Fibroblast of upper back skin (primary cell): ENCODE measurements at regions not wholly inside any gene's neighbourhood (a gene's known extent, or its start where the extent isn't known, plus 50 kb on each side); places are given as distances from the start of the nearest gene placed in this dataset.
A peak's percentile ranks its signal among the peaks of the same experiment; 100 is the strongest.

Experiments used
- DNase-seq: peaks from one replicate; pipeline ENCODE4 v3.0.0-alpha.2; 2013

DNA sequence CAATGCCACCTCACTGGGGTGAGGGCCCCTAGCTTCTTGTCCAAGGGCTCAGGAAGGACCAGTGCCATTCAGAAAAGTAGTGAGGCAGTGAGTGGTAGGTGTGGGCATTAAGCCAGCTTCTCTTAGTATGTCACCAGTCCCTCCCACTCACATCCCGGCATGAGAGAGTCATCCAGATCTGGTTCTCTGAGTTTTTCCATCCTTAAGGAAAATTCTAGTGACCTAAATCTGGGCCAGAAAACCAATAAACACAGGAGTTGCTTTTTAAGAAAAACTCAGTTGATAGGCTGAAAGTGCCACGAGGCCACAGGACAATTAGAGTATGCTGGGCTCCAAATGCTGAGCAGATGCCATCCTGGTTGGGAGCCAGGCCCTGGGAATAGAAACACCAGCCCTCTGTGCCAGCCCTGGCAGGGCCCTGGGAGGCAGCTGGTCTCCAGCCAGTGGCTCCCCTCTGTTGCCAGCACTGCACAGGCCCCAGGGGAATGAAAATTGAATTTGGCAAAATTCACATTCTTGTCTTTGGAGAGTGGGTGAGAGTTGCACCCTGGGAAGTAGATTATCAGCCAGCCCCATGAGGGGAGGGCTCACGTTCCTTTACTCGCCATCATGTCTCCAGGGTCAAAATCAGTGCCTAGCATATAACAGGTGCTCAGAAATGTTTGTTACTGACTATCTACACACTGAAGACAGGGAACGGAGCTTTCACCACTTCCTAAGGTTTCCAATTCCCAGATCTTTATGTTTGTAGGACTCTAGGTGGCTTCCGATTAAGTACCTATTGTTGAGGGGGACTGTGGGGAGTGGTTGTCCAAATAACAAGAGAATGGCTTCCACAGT is 52.8 kb downstream of the FAM43A start:
- peak; percentile 24 for DNase-seq

DNA sequence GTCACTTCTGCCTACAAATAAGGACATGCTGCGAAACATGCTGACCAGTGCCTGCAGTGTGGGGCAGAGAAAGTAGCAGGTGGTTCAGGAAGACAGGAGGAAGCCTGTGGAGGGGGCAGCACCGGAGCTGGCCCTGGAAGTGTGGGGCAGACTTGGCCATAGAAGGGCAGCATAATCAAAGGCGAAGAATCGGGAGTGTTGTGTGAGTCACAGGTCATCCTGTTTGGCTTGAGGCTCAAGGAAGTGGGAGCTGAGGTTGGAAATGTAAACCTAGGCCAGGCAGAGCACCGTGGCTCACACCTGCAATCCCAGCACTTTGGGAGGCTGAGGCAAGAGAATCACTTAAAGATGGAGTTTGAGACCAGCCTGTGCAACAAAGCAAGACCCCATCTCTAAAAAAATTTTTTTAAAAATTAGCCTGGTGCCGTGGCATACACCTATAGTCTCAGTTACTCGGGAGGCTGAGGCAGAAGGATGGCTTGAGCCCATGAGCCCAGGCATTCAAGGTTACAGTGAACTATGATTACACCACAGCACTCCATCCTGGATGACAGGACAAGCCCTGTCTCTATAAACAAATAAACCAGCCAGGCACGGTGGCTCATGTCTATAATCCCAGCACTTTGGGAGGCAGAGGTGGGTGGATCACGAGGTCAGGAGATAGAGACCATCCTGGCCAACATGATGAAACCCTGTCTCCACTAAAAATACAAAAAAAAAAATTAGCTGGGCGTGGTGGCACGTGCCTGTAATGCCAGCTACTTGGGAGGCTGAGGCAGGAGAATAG is 54.0 kb downstream of the FAM43A start:
- no peak for DNase-seq

DNA sequence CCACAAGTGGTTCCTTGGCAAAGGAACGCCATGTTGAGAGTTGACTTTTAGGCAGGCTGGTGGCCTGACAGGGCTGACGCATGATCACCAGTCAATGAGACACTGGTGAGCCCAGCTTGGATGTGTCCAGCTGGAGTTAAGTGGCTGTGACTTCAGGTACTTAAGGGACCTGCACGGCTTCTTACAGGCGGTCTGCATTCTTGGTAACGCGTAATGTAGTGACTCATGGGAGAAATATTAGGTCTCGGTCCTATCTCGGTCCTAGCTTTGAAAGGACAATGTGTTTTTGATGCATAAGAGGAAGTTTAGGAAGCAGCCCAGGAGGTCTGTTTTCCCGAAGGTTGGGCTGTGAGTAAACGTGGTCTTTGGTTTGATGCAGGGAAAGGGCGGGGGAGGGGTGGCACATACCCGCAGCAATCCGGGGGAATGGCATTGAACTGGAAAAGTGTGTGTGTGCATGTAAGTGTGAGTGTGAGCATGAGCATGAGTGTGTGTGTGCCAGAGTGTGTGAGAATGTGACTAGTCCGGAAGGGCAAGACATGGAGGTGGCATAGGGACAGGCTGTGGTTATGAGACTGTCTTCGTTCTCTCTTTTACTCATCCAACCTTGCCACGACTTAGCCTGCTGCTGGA is 55.3 kb downstream of the FAM43A start:
- peak; percentile 74 for DNase-seq

DNA sequence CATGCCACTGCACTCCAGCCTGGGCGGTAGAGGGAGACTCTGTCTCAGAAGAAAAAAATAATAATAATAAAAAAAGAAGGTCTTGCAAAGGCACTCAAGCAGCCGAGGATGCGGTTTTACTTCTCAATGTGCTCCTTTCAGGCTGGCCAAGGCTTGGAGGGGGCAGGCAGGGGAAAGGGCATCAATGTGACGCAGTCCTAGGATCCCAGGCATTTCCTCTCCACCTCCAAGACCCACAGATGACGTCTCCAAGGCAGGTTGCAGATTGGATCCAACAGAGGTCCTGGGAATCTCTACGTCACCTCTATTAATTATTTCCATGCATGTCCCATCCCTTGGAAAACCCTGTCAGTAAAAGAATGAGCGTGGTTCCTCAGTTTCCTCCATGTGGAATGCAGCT is 56.2 kb downstream of the FAM43A start:
- DNase-seq: no peak

DNA sequence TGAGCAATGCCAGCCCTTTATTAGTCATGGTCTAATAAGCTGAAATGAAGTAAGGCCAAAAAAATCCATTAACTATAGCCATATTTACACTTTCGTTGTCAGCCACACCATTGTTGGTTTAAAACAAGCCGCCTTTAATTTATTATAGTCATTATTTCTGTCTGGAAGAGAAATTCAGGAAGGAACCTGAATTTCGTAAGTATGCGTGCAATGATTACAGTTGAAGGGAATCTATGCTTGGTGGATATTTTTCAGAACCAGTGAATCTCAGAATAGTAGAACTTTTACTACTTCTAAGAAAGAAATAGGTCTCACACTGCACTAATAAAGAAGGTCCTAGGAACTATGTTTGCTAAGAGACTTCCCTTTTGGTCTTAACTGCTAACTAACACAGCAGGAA is 59.1 kb downstream of the FAM43A start:
- DNase-seq: no peak

DNA sequence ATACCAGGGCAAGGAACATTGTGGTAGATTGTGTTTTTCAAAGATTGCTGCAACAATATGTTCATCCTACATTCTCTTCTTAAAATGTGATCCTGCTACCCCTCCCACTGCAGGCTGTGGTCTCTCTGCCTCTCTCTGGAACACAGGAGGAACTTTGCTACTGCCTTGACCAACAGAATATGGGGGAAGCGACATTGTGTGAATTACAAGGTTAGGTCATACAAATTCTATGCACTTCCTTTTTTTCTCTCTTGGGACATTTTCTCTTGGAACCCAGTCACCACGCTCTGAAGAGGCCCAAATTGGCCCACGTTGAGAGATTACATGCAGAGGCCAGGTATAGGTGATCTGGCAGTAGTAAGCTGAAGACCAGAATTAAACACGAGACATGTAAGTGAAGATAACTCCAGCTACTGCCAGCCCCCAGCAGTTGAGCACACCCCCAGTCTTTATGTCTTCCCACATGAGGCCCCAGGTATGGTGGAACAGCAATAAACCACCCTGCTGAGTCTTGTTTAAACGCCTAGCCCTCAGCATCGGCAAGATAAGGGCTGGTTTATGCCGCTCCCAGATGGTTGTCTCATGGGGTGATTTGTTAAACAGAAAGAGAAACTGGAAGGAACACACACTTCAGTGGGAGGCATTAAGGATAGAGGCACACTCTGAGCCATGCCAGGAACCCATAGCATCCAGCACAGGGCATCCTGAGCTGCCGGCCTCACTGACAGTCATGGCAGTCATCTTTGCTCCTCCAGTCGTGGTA is 59.9 kb downstream of the FAM43A start:
- DNase-seq: no peak

DNA sequence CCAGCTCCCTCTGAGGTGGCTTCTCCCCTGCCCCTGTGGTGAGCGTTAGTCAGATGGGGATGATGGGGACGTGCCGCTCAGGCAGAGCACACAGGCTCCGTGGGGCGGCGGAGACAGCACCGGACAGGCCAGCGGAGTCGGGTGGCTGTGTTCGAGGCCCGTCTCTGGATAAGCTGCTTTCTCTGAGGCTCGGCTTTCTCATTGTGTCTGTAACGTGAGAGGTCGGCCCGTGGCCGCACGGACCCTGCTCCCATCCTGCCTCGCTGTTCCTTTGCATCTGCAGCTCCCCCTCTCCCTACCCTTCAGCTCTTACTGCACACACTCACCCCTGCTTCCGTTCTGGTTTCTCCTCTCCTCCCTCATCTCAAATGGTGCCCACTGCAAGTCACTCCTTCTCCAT is 62.5 kb downstream of the FAM43A start:
- no peak for DNase-seq

DNA sequence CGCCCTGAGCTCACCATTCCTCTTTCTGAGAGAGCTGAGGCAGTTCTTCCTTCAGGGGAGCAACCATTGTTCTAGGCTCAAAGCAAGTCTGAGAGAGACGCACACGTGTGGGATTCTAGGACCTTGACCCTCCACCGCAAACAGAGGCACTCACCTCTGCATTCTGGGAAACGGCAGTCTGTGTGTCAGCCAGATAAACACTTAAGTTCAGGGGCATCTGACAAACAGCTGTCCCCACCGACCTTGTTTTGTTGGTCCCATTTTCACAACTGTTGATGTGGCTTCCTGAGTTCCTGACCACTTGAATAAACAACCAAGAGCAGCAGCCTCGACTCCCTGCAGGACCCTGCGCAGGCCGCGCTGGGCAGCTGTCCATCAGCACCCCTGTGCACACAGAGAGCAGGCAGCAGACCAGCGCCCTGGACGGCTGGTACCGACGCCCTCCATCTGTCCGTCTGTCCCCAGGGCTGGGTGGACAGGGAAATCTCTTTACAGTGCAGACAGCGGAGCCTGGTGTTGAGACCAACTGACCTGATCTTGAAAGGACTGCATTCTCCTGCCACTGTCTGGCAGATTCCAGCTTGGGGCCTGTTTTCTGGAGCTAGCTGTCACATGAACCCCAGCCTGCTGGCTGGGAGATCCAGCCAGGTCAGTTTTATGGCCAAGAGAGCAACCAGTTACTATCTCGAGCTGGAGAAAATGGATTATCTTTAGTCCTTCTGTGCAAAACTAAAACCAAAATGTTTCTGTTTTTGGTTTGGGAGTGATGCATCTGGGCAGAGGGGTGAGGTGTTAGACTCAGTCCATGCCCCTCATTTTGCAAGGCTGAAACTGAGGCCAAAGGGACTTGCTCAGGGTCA is 64.2 kb downstream of the FAM43A start:
- DNase-seq: no peak

DNA sequence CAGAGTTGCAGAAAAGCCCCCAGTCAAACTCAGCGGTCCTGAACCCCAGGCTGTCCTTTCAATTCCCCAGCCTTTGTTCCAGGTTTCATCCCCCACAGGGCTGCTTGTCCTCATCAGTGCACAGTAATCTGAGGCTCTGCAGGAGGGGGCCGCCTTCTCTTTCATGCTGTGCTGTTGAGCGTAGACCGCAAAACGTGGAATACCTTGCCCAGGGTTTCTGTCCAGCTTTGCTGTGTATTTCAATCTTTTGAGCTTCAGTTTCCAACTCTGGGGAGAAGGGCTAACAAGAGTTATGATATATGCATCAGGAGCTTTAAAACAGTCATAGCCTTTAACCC is 64.8 kb downstream of the FAM43A start:
- DNase-seq: no peak

DNA sequence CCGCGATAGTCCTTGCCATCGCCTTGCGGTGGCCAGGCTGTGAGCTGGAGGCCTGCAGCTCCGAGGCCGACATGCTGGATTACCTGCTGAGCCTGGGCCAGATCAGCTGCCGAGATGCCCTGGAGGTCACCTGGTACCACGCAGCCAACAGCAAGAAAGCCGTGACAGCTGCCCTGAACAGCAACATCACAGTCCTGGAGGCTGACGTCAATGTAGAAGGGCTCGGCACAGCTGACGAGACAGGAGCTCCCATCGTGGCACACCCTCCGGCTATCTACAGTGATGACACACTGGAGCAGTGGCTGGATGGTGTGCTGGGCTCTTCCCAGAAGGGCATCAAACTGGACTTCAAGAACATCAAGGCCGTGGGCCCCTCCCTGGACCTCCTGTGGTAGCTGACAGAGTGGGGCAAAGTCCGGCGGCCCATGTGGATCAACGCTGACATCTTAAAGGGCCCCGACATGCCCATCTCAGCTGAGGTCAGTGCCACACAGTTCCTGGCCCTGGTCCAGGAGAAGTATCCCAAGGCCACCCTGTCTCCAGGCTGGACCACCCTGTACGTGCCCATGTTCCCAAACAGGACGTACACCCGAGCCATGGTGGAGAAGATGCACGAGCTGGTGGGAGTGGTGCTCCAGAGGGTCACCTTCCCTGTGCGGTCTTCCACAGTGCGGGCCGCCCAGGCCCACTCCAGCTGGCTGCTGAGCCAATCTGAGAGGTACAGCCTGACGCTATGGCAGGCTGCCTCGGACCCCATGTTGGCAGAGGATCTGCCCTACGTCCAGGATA is 70.2 kb downstream of the FAM43A start:
- no peak for DNase-seq

DNA sequence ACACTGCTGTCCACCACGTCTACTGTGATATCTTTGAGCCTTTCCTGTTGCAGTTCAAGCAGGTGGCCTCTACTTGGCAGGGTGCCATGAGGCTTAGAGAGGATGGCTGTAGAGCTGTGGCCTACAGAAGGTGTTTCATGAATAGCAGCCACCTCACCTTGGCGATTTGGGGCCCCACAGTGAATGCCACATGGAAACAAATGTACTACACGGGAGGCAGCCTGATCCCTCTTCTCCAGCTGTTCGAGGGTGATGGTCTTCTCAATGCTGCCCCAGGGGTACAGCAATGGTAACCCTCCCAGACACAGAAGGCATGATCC is 70.7 kb downstream of the FAM43A start:
- no peak for DNase-seq

DNA sequence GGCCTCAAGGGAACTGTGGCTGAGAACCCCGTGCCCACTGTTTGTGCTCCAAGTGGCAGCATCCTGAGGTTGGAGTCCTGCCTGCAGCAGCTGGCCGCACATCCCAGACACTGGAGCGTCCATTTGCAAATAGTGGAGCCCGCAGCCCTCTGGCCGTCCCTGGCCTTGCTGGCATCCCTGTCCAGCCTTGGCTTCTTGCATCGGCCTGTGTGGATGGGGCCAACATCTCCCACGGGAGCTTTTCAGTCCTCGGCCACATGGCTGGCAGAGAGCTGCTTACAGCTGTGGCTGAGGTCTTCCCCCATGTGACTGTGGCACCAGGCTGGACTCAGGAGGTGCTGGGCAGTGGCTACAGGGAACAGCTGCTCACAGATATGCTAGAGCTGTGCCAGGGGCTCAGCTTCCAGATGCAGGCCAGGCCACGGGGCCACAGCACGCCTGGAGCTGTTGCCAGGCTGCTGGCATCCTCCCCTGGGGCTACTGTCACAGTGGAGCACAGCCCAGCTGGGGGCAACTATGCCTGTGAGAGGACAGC is 71.2 kb downstream of the FAM43A start:
- DNase-seq: no peak

DNA sequence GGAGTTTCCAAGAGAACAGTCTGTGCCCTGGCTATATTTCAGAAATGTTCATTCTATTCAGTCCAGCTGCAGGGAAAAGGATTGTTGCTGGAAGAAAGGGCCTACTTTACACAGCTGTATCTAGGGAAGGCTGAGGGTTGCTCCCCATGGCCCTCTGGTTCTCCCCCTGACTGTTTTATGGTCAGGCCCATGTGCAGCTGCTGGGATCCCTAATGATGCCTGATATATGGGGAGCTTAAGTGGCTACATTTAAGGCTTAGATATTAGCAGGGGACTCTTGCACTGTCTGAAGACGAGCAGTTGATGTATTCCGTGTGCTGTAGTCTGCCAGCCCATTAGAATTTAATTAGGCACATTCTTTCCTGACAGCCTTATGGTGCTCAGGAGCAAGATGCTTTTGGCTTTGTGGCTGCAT is 72.0 kb downstream of the FAM43A start:
- no peak for DNase-seq

DNA sequence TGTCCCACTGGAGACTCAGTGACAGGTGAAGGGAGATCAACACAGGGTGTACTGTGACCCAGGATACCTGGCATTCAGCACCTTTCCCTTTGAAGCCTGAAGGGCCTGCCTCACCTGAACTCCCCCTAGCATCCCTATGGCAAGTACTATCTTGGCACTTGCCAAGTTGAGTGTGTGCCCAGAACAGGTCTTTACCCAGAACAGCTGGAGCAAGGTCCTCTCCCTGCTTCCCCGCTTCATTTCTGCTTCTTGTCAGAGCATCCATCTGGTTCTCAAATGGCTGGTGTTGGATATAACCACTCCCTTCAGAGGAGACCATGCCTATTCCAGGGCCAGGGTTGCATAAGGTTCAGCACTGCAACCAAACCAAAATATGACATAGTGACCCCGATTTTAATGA is 73.0 kb downstream of the FAM43A start:
- DNase-seq: no peak

DNA sequence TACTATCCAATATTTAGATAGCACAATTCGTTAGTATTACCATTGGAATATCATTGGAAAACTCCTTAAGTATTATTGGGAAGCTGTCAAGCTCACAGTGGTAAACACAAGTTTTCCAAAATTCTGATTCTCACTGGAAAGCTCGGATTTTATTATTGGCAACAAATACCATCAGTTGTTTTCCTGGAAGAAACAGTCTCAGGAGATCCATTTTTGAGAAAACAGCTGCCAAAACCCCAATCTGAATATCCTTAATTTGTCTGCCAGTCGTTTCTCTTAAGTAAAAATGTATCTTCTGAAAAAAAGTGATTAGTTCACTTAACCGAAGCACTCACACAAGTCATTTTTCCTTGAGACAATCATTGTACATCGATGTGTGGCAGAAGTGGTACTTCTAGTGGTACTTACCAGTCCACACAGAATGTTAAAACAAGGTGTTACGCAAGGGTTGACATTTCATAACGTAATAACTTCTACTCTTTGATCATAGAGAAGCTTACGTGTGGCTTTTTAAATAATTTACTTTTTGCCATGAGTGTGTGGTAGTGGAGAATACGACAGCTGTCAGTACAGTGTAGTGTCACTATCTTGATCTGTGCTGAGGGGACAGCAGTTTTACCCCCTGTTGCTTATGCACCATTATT is 74.9 kb downstream of the FAM43A start:
- no peak for DNase-seq

DNA sequence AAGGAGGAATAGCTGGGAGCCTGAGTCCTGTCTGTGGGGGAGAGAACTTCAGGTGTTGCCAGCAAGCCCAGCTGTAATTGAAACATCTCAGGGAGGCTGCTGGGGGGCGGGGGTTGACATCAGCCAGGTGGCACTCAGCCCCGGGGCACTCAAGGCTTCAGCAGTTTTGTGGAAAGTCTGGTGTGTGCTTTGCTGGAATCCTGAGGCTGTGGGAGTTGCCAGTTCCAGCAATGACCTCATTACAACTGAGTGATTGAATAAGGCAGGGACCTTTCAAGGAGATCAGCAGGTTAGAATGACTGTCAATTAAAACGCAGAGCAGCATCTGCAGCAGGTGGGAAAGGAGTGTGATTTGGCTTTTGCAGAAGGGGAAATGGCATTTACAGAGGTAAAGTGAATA is 75.7 kb downstream of the FAM43A start:
- no peak for DNase-seq

DNA sequence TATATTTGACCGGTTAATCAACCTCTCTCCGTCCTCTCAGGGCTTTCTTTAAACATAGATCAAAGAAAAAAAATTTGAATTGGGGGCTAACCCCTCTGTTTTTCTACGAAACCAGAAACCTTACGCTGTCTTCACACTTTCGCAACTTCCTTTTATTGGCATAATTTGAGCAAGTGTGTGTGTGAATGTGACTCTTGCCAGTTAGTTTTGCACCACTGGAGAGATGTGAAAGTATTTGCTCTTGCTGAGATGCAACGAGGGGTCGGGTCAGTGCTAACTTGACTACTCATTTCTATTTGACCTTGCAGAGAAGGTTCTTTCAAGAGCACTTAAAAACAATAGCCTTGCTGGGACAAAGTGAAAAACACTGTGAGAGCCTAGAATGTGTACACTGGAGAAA is 81.2 kb downstream of the FAM43A start:
- DNase-seq: no peak

DNA sequence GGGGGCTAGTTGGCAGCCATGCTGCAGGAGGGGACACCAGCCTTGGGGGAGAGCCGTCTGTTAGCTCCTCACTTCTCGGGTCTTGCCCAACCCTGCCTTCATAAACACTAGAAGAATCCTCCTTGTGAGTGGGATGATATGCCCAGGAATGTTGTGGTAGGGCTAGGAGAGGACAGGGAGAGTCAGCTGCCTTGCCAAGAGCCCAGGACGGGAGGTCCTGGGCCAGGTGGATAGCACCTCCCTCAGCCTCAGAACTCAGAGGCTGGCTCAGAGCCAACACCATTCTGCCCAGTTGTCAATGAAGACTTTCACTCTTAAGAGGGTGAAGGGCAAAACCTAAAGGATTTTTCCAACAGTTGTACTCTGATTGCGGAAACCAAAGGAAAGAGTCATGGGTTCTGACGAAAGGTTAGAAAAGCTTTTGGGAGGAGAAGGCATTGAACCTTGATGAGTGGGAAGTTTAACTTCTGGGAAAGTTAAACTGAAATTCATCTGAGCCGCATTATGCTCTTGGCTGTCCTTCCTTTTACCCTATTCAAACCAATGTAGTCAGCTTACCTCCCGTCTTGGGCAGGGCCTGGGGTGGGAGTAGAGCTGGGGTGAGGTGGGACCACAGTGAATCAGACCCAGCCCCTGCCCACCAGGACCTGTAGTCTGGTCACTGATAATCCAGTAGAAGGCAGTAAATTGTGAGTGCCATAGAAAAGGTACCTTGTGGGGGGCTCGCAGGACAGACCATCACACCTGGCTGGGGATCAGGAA is 81.9 kb downstream of the FAM43A start:
- no peak for DNase-seq

DNA sequence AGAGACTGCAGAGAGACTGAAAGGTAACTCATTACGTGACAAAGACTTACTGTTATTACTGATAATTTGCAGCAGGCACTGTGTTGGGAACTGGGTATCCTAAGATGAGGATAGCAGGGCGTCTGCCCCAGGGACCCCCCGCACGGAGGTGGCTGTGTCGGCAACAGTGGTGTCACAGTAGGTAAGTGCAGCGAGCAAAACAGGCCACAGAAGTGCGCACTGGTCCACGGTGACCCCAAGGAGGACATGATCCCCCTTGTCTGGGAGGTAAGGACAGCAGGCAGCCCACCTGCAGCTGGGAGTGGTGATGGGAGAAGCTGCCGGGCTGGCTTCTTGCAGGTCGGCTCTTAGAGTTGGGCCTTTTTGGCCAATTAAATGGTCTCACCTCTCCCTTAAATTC is 82.9 kb downstream of the FAM43A start:
- no peak for DNase-seq
